ENCODE measurements at regions not wholly inside any gene's neighbourhood (a gene's known extent, or its start where the extent isn't known, plus 50 kb on each side); places are given as distances from the start of the nearest gene placed in this dataset.

DNA sequence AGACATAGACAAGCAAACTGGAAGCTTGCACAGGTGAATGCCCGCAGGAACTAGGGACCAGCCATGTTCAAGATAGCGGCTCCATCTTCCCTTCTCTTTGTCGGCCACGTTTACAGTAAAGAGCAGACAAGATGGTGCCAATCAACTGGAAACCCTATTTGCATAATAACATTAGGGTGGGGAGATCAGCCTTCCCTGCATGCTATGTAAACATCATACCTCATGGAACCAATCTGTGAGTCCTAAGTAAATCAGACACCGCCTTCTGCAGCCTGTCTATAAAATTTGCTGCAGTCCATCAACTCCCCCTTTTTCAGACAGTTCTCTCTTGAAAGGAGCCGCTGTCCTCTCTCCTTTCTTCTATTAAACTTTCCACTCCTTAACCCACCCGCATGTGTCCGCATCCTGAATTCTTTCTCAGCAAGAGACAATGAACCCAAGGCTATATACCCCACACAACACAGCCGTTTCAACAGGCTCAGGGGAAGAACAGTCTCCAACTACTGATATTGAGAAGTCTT, 384.4 kb downstream of the EIPR1 start:
- no peak for DNase-seq

DNA sequence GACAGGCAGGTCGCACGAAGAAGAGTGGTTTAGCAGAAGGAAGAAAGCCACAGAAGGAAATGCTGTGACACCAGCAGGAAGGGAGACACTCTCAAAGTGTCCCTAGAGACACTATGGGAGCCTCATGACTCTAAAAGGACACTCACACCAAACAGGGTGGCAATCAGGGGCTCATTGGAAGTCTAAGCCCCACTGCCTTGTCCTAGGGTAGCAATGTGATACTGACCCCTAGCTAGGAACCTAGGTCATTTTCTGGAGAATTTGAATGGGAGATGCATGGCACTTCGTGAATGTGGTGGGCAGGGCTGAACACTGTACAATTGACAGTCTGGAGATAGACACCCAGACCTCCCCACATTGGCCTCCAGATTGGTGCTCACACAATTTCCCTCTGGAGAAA, 385.0 kb downstream of the EIPR1 start:
- no peak for DNase-seq

DNA sequence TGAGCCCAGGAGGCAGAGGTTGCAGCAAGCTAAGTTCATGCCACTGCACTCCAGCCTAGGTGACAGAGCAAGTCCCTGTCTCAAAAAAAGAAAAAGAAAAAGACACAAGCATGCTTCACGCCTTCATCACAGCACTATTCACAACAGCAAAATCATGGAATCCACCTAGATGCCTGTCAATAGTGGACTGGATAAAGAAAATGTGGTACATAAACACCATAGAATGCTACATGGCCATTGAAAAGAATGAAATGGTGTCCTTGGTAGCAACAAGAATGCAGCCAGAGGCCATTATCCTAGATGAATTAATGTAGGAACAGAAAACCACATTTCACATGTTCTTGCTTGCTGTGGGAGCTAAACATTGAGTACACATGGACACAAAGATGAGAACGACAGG, 392.6 kb downstream of the EIPR1 start:
- no peak for DNase-seq

DNA sequence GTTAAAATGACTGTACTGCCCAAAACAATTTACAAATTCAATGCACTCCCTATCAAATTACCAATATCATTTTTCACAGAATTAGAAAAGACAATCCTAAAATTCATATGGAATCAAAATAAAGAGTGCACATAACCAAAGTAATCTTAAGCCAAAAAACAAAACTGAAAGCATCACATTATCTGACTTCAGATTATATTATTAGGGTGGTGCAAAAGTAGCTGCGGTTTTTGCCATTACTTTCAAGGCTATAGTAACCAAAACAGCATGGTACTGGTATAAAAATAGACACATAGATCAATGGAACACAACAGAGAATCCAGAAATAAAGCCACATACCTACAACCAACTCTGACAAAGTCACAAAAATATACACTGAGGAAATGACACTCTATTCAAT, 396.6 kb downstream of the EIPR1 start:
- DNase-seq = no peak

DNA sequence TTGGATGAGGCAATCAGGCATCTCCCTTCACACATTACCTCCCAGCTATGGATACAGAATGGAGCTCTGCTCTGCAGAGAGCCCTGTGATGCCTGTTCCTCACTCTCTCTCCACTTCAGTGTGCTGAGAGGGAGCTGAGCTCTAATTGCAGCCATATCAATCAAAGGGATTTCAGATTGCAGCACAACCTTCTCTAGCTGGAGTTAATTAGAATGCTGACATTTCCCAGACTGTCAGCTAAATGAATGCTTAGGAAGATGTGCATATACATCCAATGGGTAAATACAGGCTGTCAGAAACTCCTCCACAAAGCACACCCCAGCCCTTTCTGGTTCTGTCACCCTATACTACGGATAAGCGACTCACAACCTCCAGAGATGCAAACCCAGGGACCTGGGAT, 402.6 kb downstream of the EIPR1 start:
- peak; percentile 6 for DNase-seq

DNA sequence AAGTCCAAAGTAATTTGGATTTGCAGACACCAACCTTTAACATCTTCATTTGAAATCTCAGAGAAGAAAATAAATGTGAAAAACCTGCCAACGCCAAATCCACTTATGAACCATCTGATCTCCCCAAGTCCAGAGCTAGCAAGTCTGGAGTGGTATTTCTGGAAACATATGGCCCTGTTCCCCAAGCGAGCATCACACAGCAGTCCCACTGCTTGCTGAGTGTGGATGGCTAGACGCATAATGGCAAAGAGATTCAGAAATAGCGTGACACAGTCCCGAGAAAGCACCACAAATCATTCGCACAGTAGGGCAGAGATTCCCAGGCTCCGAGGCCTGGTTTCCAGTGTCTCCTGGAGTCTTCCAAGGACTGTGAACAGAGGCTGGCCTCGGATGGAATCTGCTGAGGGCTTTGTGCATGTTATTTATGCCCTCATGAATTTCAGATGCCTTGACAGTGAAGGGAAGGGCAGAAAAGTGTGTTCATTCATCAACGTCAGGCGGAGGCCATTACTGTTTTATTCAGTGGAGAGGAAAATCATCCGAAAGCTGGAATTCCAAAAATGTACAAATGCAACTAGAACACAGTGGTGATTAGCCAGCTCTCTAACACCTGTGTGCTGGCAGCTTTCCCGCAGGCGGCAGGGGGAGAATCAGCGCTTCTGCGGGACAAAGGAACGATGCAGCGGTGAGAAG, 417.0 kb downstream of the EIPR1 start:
- no peak for DNase-seq

DNA sequence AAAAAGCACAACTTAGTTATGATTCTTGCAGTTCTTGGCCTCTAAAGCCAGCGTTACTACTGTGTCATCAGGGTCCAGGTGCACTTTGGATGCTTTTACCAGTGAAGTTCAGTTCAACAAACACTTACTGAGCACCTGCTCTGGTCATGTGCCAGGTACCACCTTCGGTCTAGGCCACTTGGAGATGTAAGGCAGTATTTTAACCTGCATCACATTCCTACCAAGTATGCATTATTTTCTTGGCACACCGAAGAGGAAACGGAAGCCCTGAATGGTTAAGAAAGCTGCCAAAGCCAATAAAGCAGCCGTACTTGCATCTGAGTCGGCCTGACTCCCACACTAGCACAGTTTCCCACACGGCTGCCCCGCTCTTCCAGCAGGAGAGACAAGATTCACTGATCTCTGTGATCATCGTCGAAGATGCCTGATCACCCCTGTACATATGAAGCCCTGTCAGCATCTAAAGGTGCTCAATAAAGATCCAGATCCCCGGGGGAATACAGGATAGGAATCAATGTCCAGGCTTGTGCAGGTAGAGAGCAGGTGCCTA, 427.1 kb downstream of the EIPR1 start:
- no peak for DNase-seq

DNA sequence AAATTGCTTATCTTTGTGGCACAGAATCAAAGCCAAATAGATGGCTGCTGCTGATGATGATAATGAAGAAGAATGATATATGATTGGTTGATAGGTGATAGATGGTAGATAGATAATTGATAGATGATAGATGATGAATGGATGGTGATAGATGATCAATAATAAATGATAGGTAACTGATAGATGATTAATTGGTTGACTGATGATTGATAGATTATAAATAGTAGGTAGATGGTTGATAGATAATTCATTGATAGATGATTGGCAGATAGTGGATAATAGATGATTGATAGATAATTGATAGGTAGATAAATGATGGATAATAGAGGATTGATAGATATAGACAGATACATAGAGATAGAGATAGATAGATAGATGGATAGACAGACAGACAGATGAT, 430.2 kb downstream of the EIPR1 start:
- DNase-seq = no peak

DNA sequence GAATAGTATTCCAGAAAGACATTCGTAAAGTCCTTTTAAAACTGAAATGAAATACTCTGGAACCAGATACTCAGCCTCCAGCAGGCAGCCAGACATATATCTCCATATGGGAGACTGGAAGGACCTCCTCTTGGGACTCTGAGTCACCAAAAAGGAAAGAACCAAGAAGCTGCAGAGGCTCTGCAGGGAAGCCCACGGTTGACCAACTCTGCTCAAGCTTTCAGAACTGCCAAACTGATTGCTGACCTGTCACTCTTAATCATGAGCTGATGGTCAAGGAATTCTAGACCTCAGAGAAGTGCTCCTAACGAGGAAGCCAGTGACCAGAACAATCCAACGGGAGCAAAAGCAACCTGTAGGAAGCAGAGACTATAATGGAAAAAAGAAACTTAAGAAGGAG, 434.7 kb downstream of the EIPR1 start:
- DNase-seq = no peak

DNA sequence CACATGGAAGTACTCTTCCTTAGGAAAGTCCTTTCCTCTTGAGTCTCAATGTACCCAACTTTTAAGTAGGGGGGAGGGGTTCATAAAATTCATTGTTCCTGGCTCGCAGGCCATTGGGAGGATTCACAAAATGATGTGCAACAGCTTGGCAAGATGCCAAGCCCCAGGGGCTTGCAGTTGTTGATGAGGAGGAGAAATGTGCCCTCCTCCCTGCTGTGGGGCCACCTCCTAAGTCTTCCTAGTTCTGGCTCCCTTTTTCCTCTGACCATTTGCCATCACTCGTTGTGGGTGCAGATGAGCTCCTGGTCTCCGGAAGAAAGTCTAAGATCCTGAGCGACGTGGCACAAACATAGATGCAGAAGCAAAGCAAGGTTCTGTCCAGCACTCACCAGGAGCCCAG, 435.4 kb downstream of the EIPR1 start:
- DNase-seq = no peak

DNA sequence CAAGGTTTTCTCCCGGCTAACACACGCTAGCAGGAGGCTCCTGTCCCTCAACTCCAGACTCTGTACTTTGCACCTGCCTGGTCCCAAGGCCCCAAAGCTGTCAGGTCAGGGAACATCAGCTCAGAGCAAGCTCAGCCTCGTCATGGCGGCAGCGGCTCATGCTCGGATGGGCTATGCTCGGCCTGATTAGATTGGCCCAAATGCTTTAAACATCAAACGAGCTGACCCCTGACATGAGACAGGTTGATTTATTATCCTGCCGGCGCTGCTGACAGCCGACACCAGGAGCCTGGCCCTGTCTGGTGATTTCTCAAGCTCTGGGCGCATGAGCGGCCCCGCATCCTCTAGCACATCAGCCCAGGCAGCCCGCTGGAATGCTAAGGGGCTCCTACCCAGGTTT, 436.4 kb downstream of the EIPR1 start:
- DNase-seq = peak; percentile 46

DNA sequence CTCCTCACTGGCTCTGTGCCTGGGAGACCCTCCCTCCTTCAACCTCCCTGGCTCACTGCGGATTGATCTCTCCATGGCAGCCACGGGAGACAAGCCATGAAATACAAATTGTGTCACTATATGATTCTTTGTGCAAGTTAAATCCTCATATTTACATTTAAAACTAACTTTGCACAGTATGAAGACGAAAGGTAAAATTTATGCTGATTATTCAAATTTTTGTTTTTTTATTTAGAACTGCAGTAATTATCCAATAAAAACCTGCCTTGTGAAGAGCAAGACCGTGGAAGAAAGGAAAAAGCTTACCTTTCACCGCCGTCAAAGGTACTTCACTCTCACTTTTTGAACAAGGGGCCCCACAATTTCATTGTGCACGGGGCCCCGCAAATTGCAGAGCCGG, 436.9 kb downstream of the EIPR1 start:
- no peak for DNase-seq

DNA sequence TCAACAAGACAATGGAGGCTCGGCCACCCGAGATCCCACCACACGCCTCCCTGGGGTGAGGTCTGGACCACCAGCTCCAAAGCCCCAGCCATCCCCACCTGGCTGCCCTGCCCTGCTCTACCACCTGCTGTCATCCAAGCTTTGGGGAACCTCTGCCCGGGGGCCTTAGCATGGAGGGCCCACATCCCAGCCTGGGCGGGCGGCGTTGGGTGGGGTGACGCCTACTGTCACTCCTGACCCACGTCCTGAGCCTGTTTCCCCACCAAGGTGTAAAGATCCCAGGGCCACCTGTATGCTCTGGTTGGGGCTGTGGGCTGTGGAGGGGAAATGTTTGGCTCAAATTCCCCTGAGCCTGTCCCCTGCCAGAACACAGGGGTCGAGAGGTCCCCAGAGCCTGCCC, 437.6 kb downstream of the EIPR1 start:
- DNase-seq = no peak

DNA sequence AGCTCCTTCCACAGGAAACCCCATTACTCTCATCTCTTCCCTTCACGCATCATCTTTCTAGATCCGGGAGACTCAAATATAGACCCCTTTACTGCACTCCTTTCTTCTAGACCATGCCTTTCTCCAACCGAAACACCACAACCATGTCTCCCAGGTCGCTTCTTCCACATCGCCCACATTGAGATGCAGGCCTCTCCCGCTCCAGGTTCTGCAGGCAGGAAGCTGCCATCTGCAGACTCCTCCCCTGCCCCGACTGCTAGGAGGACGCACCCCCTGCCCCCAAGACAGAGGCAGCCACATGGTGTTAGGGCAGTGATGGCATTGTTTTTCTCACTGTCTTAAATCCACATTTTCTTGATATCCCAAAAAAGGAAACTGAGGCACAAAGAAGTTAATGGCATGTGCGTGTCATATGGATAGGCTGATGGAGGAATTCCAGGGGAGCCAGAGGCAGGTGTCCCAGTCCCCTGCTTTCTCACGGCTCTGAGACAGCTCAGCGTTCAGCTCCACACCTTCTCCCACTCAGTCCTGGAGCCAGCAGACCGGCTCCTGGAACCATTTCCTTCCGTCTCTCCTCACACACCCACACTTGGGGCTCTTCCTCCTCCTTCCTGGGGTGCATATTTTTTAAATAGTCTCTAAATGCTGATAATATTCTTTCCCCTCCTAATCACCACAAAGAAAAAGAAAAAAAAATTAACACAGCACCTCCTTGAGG, 438.4 kb downstream of the EIPR1 start:
- DNase-seq = no peak

DNA sequence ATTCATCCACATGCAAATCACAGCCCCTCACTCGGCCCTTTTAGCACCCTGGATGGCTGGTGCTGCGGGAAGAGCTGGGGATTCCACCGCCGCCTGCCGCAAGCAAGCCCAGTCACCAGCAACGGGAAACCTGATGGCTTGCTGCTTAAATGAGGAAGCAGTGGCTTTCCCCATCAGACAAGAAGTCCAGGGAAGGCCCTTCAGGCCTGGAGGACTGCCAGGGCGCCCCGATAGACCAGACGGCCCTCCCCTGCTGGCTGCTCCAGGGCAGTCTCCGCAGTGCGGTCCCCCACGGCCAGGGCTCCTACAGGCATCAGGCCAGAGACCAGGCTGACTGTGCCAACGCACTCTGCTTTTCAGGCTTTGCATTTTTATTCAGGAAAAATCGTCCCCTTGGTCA, 439.1 kb downstream of the EIPR1 start:
- DNase-seq = no peak

DNA sequence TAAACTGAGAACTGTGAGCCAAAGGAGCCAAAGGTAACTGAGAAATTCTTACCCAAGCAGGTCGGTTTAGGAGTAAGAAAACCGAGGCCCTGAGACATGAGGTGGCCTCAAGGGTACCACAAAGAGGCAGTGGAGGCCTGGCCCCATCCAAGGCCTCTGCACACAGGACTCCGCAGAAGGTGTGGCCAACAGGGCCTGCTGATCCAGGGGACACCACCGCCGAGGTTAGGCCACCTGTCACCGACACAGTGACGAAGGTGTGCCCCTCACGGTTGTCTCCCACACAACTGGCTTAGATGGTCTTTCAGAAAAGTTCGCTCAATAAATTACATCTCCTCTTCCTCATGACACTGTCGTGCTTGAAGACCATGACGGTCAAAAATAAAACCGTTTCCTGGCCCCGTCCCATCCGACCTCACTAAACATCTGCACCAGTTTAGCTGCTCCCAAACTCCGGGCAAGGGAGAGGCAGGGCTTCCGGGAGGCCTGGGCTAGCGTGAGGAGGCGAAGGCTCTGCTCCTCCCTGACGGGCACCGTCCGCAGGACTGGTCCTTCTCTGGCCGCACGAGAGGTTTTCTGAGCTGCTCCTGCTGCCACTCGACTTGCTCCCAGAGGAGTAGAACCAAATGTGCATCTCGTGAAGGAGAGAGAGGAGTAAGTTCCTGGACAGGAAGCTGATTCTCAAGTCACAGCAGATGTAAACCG, 442.0 kb downstream of the EIPR1 start:
- DNase-seq = no peak

DNA sequence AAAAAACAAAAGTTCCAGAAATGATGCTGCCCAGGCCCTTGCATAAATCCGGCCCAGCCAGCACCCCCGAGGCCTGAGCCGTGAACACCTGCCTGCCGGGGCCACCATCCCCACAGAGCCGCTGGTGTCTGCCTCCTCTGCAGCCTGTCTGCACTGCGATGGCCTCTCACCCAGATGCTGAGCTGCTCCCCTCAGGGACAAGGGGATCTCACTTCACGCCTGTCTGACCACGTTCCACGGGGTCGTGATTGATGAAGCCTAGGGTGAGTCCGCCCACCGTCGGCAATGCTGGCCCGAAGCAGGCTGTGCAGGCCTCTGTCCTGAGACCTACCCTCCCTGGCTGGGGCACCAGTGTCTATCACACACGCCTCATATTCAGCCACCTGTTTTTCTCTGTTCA, 444.2 kb downstream of the EIPR1 start:
- DNase-seq = no peak

DNA sequence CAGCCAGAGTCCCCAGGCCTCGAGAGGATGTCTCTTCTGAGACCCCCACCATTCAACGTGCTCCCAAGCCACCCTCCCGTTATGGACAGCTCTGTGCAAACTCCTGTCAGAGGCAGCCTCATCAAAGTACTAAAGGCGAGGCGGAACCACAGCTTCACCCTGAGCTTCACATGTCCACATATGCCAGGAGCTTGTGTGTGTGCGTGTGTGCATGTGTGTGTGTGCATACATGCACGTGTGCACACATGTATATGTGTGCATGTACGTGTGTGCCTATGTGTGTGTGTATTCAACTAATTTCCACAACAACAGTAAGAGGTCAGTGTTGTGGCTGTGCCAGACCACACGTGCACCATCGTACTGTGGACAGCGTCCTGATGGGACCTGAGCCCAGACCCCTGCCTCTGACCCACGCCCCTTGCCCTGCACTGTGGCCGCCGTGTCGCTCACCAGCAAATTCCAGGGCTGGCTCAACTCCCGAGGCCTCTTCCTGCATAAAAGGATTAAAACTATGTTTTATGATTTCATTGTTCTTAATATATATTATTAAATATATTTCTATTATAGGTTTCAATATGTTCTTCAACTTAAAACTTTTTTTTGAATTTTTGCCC, 444.8 kb downstream of the EIPR1 start:
- no peak for DNase-seq

DNA sequence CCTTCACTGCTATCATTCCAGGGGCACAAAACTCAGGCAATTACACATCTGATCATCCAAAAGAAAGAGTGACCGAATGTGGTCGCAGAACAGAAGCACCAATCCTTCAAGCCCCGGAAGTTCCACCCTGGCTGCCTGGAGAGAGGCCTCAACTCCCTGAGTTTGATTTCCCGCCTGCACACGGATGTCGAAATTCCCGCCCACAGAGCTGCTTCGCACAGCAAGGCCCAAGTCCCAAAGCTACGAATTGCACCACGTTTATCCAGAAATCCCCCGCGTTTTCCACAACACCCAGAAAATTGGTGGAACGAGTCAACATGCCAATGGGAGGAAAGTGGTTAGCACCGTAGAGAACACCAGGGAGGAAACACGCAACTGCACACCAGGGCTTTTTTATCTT, 445.4 kb downstream of the EIPR1 start:
- no peak for DNase-seq

DNA sequence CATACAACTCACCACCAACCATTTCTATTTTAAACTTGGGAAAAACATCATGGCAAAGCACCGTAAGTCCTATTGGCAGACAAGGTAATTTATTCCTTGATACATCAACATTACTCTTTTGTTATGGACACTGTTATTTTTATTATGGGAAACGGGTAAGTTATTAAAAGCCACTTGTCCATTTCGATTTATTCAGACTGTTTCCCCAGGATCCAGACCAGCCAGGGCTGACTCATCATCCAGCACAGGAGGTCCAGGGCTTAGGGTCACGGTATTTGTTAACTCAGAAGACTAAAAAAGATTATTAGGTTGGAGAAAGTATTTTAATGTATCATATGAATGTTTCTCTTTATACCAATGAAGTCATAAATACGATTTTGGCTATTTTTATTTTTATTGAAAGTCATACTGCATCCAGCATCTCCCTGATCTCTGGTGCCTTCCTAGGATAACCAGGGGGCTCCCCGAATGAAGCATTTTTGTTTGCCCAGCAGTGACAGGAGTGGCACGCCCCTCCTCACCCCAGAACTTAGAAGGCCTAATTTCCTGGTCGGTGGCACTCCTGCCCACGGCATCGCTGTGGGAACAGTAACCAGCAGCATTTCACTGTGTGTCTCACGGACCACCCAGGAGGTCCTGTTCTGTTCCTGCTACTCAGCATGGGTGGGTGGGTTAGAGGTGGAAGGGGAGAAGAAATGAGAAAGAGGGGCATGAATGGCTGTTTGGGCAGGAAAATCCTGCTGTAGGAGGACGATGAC, 446.1 kb downstream of the EIPR1 start:
- DNase-seq = no peak

DNA sequence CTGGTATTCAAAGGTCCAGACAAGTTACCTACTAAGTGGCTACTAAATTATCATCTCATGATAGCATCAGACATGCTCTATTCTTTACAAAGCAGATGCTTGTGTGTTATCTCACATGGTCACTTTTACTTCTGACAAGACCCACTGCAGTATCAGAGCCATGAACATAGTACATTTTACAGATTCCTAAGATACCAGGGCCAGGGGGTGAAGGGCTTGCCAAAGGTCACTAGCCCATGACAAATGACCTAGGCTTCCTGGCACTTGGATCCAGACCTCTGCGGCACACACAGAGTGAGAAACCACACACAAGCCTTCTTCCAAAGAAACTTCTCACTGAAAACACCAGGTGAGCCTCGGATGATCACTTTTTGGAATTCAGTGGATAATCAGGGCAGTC, 446.8 kb downstream of the EIPR1 start:
- no peak for DNase-seq

DNA sequence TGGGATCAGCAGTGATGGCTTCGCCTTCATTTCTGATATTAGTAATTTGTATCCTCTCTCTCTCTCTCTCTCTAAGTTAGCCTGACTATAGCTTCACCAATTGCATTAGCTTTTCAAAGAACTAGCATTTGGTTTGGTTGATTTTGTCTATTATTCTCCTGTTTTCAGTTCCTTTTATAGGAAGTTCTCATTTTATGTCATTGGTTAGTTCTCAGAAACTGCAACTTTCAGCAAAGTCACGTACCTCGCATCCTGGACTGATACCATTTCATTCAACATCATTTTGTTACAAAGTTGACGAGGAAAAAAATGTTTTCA, 450.8 kb downstream of the EIPR1 start:
- no peak for DNase-seq

All from tongue (tissue), 1 donor.